ENCODE measurements at regions not wholly inside any gene's neighbourhood (a gene's known extent, or its start where the extent isn't known, plus 50 kb on each side); places are given as distances from the start of the nearest gene placed in this dataset.

DNA sequence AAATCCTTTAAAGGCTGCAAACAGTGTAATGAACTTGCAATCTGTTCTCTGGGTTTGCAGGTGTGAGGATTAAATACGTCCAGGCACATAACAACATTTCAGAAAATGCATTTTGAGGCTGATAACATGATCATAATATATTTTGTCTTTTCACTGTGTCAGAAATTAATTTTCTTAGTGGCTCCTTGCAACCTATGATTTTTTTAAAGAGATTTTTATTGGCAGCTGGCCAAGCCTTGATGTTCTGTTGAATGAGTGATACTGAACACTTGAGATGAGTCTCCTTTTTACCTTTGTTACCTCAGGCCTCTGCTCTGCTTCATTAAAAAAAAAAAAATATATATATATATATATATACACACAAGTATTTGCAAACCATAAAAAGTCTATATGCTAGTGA is 68.2 kb upstream of the TENM3 start:
- no peak for DNase-seq (ENCODE audit: low read depth in 4 of 4, low spot score in 2 of 4)

GRCh38 chr4:182175788-182176519 is 67.2 kb upstream of the TENM3 start:
- DNase-seq (ENCODE audit: low read depth in 4 of 4, low spot score in 2 of 4): no peak

DNA sequence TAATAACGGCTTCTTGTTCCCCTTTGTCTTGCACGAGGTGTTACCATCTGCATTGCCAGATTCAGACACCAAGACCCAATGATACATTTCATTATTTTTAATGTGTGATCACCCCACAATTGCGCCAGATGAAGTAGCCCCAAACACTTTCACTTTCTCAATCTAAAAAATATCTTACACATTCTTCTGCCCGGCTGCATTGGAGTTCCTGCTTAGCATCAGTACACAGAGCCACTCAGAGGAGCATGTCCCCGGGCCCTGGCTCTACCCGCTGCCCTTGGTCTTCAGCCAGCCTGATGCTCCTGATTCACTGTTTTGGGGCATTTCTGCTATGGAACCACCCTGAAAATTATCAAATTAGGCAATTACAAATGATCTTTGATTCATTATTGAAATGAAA is 66.0 kb upstream of the TENM3 start:
- DNase-seq (ENCODE audit: low read depth in 4 of 4, low spot score in 2 of 4): no peak

DNA sequence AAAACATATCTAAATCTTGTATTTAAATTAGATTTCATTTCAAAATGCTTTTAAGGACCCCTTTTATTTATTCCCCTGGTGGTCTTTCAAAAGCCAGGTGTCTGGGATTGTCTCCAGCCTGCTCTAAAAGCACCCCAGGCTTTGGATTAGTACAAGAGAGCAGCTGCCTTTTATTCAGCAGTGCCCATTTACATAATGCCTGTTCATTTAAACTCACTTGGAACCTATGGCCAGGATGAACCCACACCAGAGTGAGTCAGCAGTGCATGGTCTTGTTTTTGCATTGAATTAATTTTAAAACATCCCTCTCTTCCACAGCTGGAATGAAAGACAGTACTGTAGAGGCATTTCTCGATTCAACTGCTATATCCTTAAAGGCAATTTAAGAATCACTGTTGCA is 64.1 kb upstream of the TENM3 start:
- no peak for DNase-seq (ENCODE audit: low read depth in 4 of 4, low spot score in 2 of 4)

DNA sequence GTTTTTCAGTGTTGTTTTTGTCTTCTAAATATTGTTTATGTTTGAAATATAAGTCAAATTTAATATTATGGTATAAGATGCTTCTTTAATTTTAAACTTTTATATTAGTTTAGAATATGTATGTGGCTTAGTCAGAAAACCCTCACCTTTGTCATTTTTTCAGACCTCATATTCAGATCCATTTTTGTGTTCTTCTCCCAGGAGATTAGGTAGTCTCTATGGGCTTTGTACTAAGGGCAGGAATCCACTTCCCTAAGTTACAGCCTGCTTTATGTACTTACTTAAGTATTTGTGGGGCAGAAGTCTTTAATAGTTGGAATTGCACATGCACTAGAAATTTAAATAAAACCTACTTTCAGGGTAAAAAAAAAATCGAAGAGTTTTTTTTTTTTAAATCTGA is 63.5 kb upstream of the TENM3 start:
- DNase-seq (ENCODE audit: low read depth in 4 of 4, low spot score in 2 of 4): no peak

- no peak for DNase-seq (ENCODE audit: low read depth in 4 of 4, low spot score in 2 of 4)
Measured at GRCh38 chr4:182185491-182185890, 57.7 kb upstream of the TENM3 start.

GRCh38 chr4:182187674-182188073 is 55.5 kb upstream of the TENM3 start:
- DNase-seq (ENCODE audit: low read depth in 4 of 4, low spot score in 2 of 4): no peak

DNA sequence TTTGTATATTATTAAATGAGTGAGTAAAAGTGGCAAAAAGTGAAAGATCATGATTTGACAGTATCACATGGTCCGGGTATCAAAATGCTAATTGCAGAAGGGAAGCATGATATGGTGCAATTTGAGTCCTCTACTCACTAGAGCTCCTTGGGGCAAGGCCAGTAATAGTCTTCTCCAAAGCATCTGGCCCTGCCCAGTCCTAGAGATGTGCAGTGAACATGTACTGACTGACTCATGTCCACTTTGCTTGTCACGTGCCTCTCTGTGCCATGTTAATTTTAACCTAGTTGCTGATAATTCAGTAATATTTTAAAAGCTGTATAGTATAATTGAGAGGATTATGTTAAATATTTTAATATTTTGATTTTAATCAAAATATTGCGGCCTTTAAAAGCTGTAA is 54.6 kb upstream of the TENM3 start:
- DNase-seq (ENCODE audit: low read depth in 4 of 4, low spot score in 2 of 4): no peak

GRCh38 chr4:182189103-182189878 is 53.9 kb upstream of the TENM3 start:
- DNase-seq (ENCODE audit: low read depth in 4 of 4, low spot score in 2 of 4): peak in 1 of 4 donors; percentile 59

DNA sequence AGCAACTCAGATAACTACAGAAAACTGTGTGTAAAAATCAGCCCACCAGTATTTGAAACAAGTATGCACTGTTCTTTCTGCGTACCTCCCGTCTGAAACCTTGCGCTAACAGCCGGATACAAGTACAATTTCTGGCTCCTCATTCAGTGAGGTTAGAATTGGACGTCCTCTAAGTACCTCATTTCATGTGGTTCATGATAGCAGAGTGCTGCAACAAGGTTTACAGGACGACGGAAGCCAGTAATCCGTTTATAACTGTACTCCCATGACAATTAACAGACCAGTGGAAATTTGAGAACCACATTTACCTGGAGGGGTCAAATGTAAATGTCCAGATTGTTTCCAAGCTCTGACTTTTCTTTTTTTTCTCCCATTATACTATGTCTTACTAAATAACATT is 52.9 kb upstream of the TENM3 start:
- DNase-seq (ENCODE audit: low read depth in 4 of 4, low spot score in 2 of 4): no peak

DNA sequence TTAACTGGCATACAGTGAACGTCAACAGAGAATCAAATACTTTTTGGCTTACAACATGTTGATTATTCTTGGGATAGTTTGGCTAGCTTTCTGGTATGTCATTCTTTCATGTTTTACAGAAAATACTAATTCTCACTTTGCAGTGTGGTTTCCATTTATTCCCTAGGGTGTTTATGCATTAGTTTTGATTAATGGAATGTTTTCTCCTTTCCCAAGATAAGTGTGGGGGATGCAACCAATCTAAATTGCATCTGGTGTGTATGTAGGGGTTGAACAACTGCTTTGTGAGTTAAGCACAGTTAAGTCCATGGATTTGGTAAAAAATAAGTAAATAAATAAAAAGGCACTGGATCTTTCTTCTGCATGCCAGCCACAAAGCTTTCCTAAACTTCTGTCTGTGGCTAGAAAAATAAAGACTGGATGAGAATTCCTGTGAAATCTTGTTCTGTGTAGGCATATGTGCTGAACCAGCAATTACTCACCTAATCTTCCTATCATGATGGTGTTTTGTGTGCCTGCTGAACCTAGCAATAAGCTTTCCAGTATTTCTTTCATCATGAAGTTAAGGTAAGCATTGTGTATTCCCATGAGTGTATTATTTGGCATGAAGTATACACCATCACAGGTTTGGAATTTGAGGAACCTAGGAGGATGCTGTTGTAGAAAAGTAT is 50.6 kb upstream of the TENM3 start:
- no peak for DNase-seq (ENCODE audit: low read depth in 4 of 4, low spot score in 2 of 4)

- no peak for DNase-seq (ENCODE audit: low read depth in 4 of 4, low spot score in 2 of 4)
Measured at GRCh38 chr4:182193311-182193710, 49.9 kb upstream of the TENM3 start.
